HEK293 (cell line): ENCODE measurements at regions not wholly inside any gene's neighbourhood (a gene's known extent, or its start where the extent isn't known, plus 50 kb on each side); places are given as distances from the start of the nearest gene placed in this dataset.
"Not testable (repeated sequence)": the region's sequence is repeated elsewhere in the genome, so short reads cannot be mapped to it uniquely, and the experiment has no call there.

Source experiments
- TF ChIP-seq, protein P1 (sequence below): fragments of 450-650 bp; formaldehyde crosslinking; IDR thresholded peaks from 2 replicates; pipeline ENCODE4 v1.5.1; 2016; ENCODE audit warnings: missing biosample characterization, missing genetic modification characterization
- TF ChIP-seq, protein P2 (sequence below): fragments of 450-650 bp; formaldehyde crosslinking; IDR thresholded peaks from 2 replicates; pipeline ENCODE4 v1.5.1; 2016; ENCODE audit warnings: missing biosample characterization, missing genetic modification characterization

DNA sequence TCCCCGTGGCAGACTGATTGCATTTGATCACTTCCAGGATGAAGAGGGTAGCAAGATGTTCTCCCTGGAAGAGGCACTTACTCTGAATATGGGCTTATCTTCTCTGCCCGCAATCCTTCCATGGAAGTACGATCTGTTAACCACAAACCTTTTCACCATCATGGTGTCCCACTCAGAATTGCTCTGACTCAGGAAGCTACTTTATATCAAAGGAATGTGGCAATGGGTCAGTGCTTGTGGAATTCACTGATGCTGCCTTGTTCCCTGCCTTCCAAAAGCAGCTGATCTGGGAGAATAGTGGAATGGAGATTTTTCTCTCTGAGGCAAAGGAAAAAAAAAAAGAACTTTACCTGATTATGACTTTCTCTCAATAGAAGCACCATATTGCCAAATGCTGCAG lies 306.1 kb upstream of the WSB1 start:
- TF ChIP-seq, protein P1, sequence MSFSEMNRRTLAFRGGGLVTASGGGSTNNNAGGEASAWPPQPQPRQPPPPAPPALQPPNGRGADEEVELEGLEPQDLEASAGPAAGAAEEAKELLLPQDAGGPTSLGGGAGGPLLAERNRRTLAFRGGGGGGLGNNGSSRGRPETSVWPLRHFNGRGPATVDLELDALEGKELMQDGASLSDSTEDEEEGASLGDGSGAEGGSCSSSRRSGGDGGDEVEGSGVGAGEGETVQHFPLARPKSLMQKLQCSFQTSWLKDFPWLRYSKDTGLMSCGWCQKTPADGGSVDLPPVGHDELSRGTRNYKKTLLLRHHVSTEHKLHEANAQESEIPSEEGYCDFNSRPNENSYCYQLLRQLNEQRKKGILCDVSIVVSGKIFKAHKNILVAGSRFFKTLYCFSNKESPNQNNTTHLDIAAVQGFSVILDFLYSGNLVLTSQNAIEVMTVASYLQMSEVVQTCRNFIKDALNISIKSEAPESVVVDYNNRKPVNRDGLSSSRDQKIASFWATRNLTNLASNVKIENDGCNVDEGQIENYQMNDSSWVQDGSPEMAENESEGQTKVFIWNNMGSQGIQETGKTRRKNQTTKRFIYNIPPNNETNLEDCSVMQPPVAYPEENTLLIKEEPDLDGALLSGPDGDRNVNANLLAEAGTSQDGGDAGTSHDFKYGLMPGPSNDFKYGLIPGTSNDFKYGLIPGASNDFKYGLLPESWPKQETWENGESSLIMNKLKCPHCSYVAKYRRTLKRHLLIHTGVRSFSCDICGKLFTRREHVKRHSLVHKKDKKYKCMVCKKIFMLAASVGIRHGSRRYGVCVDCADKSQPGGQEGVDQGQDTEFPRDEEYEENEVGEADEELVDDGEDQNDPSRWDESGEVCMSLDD (tag by site-specific recombination), result not testable (repeated sequence)
- TF ChIP-seq, protein P2, sequence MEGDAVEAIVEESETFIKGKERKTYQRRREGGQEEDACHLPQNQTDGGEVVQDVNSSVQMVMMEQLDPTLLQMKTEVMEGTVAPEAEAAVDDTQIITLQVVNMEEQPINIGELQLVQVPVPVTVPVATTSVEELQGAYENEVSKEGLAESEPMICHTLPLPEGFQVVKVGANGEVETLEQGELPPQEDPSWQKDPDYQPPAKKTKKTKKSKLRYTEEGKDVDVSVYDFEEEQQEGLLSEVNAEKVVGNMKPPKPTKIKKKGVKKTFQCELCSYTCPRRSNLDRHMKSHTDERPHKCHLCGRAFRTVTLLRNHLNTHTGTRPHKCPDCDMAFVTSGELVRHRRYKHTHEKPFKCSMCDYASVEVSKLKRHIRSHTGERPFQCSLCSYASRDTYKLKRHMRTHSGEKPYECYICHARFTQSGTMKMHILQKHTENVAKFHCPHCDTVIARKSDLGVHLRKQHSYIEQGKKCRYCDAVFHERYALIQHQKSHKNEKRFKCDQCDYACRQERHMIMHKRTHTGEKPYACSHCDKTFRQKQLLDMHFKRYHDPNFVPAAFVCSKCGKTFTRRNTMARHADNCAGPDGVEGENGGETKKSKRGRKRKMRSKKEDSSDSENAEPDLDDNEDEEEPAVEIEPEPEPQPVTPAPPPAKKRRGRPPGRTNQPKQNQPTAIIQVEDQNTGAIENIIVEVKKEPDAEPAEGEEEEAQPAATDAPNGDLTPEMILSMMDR (tag by site-specific recombination), result not testable (repeated sequence)
